Heart right ventricle (tissue), 16 donors: ENCODE measurements at regions not wholly inside any gene's neighbourhood (a gene's known extent, or its start where the extent isn't known, plus 50 kb on each side); places are given as distances from the start of the nearest gene placed in this dataset.
"Not testable (repeated sequence)": the region's sequence is repeated elsewhere in the genome, so short reads cannot be mapped to it uniquely, and the experiment has no call there.

Experiments used
- ATAC-seq, 8 donors: fragments of 200-7000 bp; cut with Tn5 transposase; one replicate each; pipeline ENCODE4 v1.9.1; 2020; ENCODE audit warnings: mild to moderate bottlenecking in 8 of 8, moderate library complexity in 8 of 8, moderate number of reproducible peaks in 1 of 8
- DNase-seq, 2 donors: peaks; one replicate each; pipeline ENCODE4 v3.0.0-alpha.2; 2020
- H3K27ac ChIP-seq, 10 donors: fragments of 200-600 bp; sonication (generic) in 2 of 10; one replicate each; pipeline versions ENCODE4 v1.5.0 to v1.8.0; 2020 to 2022; ENCODE audit warnings: mild to moderate bottlenecking in 3 of 10
- H3K27me3 ChIP-seq, 7 donors: fragments of 200-600 bp; one replicate each; pipeline ENCODE4 v1.8.0; 2021 to 2022; ENCODE audit warnings: mild to moderate bottlenecking in 2 of 7
- H3K36me3 ChIP-seq, 9 donors: fragments of 200-600 bp; sonication (generic) in 1 of 9; one replicate each; pipeline versions ENCODE4 v1.5.0 to v1.8.0; 2020 to 2022; ENCODE audit warnings: mild to moderate bottlenecking in 2 of 9
- H3K4me1 ChIP-seq, 9 donors: fragments of 200-600 bp; sonication (generic) in 1 of 9; one replicate each; pipeline versions ENCODE4 v1.5.0 to v1.8.0; 2020 to 2022; ENCODE audit warnings: mild to moderate bottlenecking in 4 of 9
- H3K4me3 ChIP-seq, 10 donors: fragments of 200-600 bp; sonication (generic) in 2 of 10; one replicate each; pipeline versions ENCODE4 v1.5.0 to v1.8.0; 2020 to 2022; ENCODE audit warnings: mild to moderate bottlenecking in 7 of 10, moderate library complexity in 2 of 10
- H3K9me3 ChIP-seq, 11 donors: fragments of 200-600 bp in 10 of 11; sonication (generic) in 2 of 11; one replicate each; pipeline versions ENCODE4 v1.5.0 to v1.8.0; 2013 to 2022; ENCODE audit warnings: mild to moderate bottlenecking in 2 of 11, control low read depth in 1 of 11, moderate library complexity in 1 of 11
- WGBS, 2 donors: extraction: QIAGEN DNeasy Blood & Tissue Kit; methylation state at CpG; one replicate each; pipeline ENCODE4 v1.1.7; 2013; ENCODE audit warnings: inconsistent platforms in 1 of 2; 5-methylcytosine and 5-hydroxymethylcytosine counted together
- intact Hi-C, 10 donors: fragments of 100-400 bp; cut with DNase I; formaldehyde crosslinking; loops; one replicate each; pipeline versions ENCODE4 v1.11.1 to v1.14.2; 2022
- TF ChIP-seq, protein P1 (sequence below), 9 donors: fragments of 200-600 bp; sonication (generic) in 2 of 9; IDR thresholded peaks; one replicate each; pipeline versions ENCODE4 v1.5.0 to v1.8.0; 2021 to 2022; ENCODE audit warnings: antibody characterized with exemption in 9 of 9, mild to moderate bottlenecking in 5 of 9, moderate library complexity in 1 of 9
- donor health status: Arrhythmogenic right ventricular cardiomyopathy.
- donor health status: ischemic (EF 13 %, LVEDD 7.1; RV severe dilation, severe dysfunction).
- donor health status: healthy with polysubstance abuse.
- donor health status: DM: no; HTN: yes; CAD: no.
- donor health status: DM: no; HTN: no; CAD: no.
- donor health status: ischemic (EF 25% LVEDD 6.9; RV normal size, moderate dysfunction).
- donor health status: ischemic (EF 25% LVEDD 5.7; RV mildly dilated, moderate dysfunction).
- donor health status: healthy.
- donor health status: DM: yes; HTN: yes; CAD: no.
- donor health status: Ischemic cardiomyopathy.
- donor health status: ischemic (EF 35%, LVEDD 5.7; RV mildly dilated, moderate dysfunction).
- donor health status: nonischemic (EF 11% LVEDD 7.7; RV severe dilation, severe dysfunction).
- donor health status: DM: yes; HTN: yes; CAD: no.
- donor health status: PGD.
- donor health status: ischemic (EF 29% LVEDD 5.4; RV normal size, mild dysfunction).
- donor health status: nonischemic (EF 23%, LVEDD 6.1; RV moderate dilation, normal function).

- no peaks in the 10 kb centered on the region for H3K36me3 ChIP-seq
- DNase-seq (no peak), ATAC-seq (peak in 1 of 8 donors; percentile 15)
- TF ChIP-seq, protein P1, sequence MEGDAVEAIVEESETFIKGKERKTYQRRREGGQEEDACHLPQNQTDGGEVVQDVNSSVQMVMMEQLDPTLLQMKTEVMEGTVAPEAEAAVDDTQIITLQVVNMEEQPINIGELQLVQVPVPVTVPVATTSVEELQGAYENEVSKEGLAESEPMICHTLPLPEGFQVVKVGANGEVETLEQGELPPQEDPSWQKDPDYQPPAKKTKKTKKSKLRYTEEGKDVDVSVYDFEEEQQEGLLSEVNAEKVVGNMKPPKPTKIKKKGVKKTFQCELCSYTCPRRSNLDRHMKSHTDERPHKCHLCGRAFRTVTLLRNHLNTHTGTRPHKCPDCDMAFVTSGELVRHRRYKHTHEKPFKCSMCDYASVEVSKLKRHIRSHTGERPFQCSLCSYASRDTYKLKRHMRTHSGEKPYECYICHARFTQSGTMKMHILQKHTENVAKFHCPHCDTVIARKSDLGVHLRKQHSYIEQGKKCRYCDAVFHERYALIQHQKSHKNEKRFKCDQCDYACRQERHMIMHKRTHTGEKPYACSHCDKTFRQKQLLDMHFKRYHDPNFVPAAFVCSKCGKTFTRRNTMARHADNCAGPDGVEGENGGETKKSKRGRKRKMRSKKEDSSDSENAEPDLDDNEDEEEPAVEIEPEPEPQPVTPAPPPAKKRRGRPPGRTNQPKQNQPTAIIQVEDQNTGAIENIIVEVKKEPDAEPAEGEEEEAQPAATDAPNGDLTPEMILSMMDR (IDR thresholded peaks at IDR 0.05), result no peak
- WGBS, 2 donors, result 59 to 62% methylated on average over 9 of the region's 9 CpGs
- no peak overlapping the region for H3K27ac ChIP-seq
- intact Hi-C loops, result no loop called here
- no peaks in the 10 kb centered on the region for H3K4me1 ChIP-seq
- H3K9me3 ChIP-seq, result peaks cover 0 to 5% (median 0%) of the 10 kb centered on the region in 11 donors
- no peak overlapping the region for H3K4me3 ChIP-seq
- H3K27me3 ChIP-seq, result peaks cover 0 to 69% (median 46%) of the 10 kb centered on the region in 7 donors
These were observed 82.4 kb upstream of the VPREB1 start for GRCh38 chr22:22161924-22162851.

- intact Hi-C loops, H3K27ac ChIP-seq, H3K36me3 ChIP-seq, H3K4me3 ChIP-seq, H3K4me1 ChIP-seq, DNase-seq, ATAC-seq, H3K9me3 ChIP-seq: not testable (repeated sequence)
- peaks cover 0 to 55% (median 36%) of the 10 kb centered on the region in 7 donors for H3K27me3 ChIP-seq
- WGBS, 2 donors, result 63 to 66% methylated on average over 2 of the region's 2 CpGs
These were observed 83.8 kb upstream of the VPREB1 start for GRCh38 chr22:22160768-22161167.

DNA sequence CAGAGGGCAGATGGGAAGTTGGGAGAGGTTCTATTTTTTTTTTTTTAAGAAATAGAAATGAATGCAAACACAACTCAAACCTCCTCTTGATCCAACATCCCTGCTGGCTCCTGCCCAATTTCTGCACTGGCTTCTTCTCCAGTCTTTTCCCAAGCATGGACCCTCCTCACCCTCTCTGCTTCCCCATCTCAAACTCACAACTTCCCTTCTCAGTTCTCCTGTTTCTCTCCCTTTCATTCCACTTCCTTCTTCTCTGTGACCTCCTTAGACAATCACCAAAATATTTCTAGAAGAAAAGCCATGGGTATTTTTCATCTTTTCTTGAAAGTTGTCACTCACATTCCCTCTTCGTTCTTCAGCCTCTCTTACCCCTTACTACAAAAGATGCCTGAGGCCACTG, 85.2 kb upstream of the VPREB1 start:
- ATAC-seq, result no peak
- H3K9me3 ChIP-seq, result peaks cover 0 to 5% (median 0%) of the 10 kb centered on the region in 11 donors

DNA sequence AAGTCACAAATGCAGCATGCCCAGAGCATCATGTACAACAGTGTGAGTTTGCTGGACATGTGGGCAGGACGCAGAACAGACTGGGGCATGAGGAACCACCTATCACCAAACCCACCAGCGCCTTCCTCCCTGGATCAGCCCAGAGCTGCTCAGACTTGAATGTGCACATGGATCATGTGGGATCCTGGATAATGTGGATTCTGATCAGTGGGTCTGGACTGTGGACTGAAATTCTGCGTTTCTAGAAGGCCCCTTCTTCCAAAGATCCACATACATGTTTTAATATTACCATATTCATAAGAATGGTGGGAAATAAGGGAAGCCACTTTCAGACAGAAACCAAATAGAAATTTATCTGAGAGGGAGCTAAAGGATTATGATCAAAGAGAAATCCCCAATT, 85.6 kb upstream of the VPREB1 start:
- ATAC-seq (no peak), DNase-seq (no peak)
- peaks cover 0 to 48% (median 23%) of the 10 kb centered on the region in 7 donors for H3K27me3 ChIP-seq
- H3K4me3 ChIP-seq, result no peak overlapping the region
- TF ChIP-seq, protein P1 (IDR thresholded peaks at IDR 0.05), result no peak
- peaks cover 0 to 5% (median 0%) of the 10 kb centered on the region in 9 donors for H3K4me1 ChIP-seq
- H3K9me3 ChIP-seq, result peaks cover 0 to 5% (median 0%) of the 10 kb centered on the region in 11 donors
- 21 to 30% methylated on average over 3 of the region's 3 CpGs for WGBS, 2 donors
- intact Hi-C loops, result no loop called here
- no peaks in the 10 kb centered on the region for H3K36me3 ChIP-seq
- no peak overlapping the region for H3K27ac ChIP-seq

More for the DNA sequence above, 85.2 kb upstream of the VPREB1 start:
- no peaks in the 10 kb centered on the region for H3K36me3 ChIP-seq
- intact Hi-C loops, result no loop called here
- TF ChIP-seq, protein P1 (IDR thresholded peaks at IDR 0.05), result no peak
- WGBS, 2 donors, result 46 to 49% methylated on average over 1 of the region's 1 CpG
- H3K27me3 ChIP-seq, result peaks cover 0 to 48% (median 28%) of the 10 kb centered on the region in 7 donors
- H3K4me1 ChIP-seq, result peaks cover 0 to 5% (median 0%) of the 10 kb centered on the region in 9 donors
- H3K27ac ChIP-seq, result no peak overlapping the region
- H3K4me3 ChIP-seq, result no peak overlapping the region
- DNase-seq, result no peak
